ENCODE measurements at regions not wholly inside any gene's neighbourhood (a gene's known extent, or its start where the extent isn't known, plus 50 kb on each side); places are given as distances from the start of the nearest gene placed in this dataset.

GRCh38 chr20:11401988-11402387 is 515.7 kb upstream of the BTBD3 start:
- H3K9me3 ChIP-seq = no peaks in the 10 kb centered on the region
- H3K4me1 ChIP-seq (ENCODE audit: control insufficient read depth in 1 of 2, insufficient read depth in 1 of 2, low read depth in 1 of 2, low read length in 1 of 2) = no peaks in the 10 kb centered on the region
- H3K27ac ChIP-seq = no peak overlapping the region
- H3K36me3 ChIP-seq = no peaks in the 10 kb centered on the region
- TF ChIP-seq CTCF (IDR thresholded peaks at IDR 0.05) = no peak
- no peak overlapping the region for H3K4me3 ChIP-seq (ENCODE audit: low read depth in 1 of 2, low read length in 1 of 2)
- H3K27me3 ChIP-seq = no peaks in the 10 kb centered on the region

DNA sequence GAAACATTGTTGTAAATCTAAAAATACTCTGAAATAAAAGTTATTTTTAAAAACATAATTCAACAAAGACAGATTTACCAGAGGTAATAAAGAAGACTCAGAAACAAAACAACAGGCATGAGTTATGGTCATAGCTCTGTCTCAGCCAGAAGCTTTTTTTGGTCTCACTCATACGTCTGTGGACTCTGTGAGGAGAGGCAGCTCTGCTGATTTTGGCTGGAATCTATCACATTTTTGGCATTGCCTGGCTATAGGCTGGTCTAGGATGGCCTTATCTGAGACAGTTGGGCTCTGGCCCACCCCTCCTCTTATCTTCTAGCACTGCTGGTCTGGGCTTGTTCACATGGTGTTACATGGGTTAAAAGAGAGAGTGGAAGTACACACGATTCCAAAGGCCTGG is 514.0 kb upstream of the BTBD3 start:
- Histone ChIP-seq H3K27me3 (no peaks in the 10 kb centered on the region), H3K4me3 (ENCODE audit: low read depth in 1 of 2, low read length in 1 of 2) (no peak overlapping the region), H3K4me1 (ENCODE audit: control insufficient read depth in 1 of 2, insufficient read depth in 1 of 2, low read depth in 1 of 2, low read length in 1 of 2) (no peaks in the 10 kb centered on the region), H3K9me3 (no peaks in the 10 kb centered on the region), H3K27ac (no peak overlapping the region), H3K36me3 (no peaks in the 10 kb centered on the region)
- TF ChIP-seq CTCF (IDR thresholded peaks at IDR 0.05) = no peak

GRCh38 chr20:11406877-11407276 is 510.8 kb upstream of the BTBD3 start:
- Histone ChIP-seq H3K9me3 (no peaks in the 10 kb centered on the region), H3K4me3 (ENCODE audit: low read depth in 1 of 2, low read length in 1 of 2) (no peak overlapping the region), H3K36me3 (no peaks in the 10 kb centered on the region), H3K27me3 (no peaks in the 10 kb centered on the region), H3K27ac (no peak overlapping the region), H3K4me1 (ENCODE audit: control insufficient read depth in 1 of 2, insufficient read depth in 1 of 2, low read depth in 1 of 2, low read length in 1 of 2) (no peaks in the 10 kb centered on the region)
- TF ChIP-seq CTCF (IDR thresholded peaks at IDR 0.05) = no peak

GRCh38 chr20:11409561-11409960 is 508.1 kb upstream of the BTBD3 start:
- Histone ChIP-seq H3K27ac (no peak overlapping the region), H3K27me3 (no peaks in the 10 kb centered on the region), H3K4me3 (ENCODE audit: low read depth in 1 of 2, low read length in 1 of 2) (no peak overlapping the region), H3K9me3 (no peaks in the 10 kb centered on the region), H3K36me3 (no peaks in the 10 kb centered on the region), H3K4me1 (ENCODE audit: control insufficient read depth in 1 of 2, insufficient read depth in 1 of 2, low read depth in 1 of 2, low read length in 1 of 2) (no peaks in the 10 kb centered on the region)
- TF ChIP-seq CTCF (IDR thresholded peaks at IDR 0.05) = no peak

DNA sequence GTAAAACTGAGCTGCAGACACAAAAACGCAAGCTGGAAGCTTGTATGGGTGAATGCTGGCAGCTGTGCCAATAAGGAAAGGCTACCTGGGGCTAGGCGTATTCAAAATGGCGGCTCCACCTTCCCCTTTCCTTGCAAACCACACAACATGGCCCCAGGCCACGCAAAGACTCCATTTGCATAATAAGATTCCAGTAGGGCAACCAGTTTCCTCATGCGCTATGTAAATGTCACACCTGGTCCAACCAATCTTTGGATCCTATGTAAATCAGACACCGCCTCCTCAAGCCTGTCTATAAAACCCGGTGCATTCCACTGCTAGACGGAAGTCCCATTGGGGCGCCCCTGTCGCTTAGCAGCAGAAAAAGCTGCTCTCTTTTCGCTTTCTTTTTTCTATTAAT is 505.9 kb upstream of the BTBD3 start:
- H3K36me3 ChIP-seq = no peaks in the 10 kb centered on the region
- no peak for TF ChIP-seq CTCF (IDR thresholded peaks at IDR 0.05)
- no peaks in the 10 kb centered on the region for H3K9me3 ChIP-seq
- no peak overlapping the region for H3K27ac ChIP-seq
- H3K27me3 ChIP-seq = no peaks in the 10 kb centered on the region
- no peak overlapping the region for H3K4me3 ChIP-seq (ENCODE audit: low read depth in 1 of 2, low read length in 1 of 2)
- H3K4me1 ChIP-seq (ENCODE audit: control insufficient read depth in 1 of 2, insufficient read depth in 1 of 2, low read depth in 1 of 2, low read length in 1 of 2) = no peaks in the 10 kb centered on the region

- H3K4me1 ChIP-seq (ENCODE audit: control insufficient read depth in 1 of 2, insufficient read depth in 1 of 2, low read depth in 1 of 2, low read length in 1 of 2) = no peaks in the 10 kb centered on the region
- H3K36me3 ChIP-seq = no peaks in the 10 kb centered on the region
- no peaks in the 10 kb centered on the region for H3K27me3 ChIP-seq
- no peak overlapping the region for H3K27ac ChIP-seq
- H3K9me3 ChIP-seq = no peaks in the 10 kb centered on the region
- H3K4me3 ChIP-seq (ENCODE audit: low read depth in 1 of 2, low read length in 1 of 2) = no peak overlapping the region
- no peak for TF ChIP-seq CTCF (IDR thresholded peaks at IDR 0.05)
These were observed 490.7 kb upstream of the BTBD3 start for GRCh38 chr20:11426948-11427347.
